ENCODE measurements at regions not wholly inside any gene's neighbourhood (a gene's known extent, or its start where the extent isn't known, plus 50 kb on each side); places are given as distances from the start of the nearest gene placed in this dataset.

GRCh38 chrX:46278572-46278971 lies 266.6 kb downstream of the ZNF674 start:
- H3K27ac ChIP-seq (ENCODE audit: low read depth in 1 of 3, low read length in 2 of 3) = no peak overlapping the region
- no peak for FAIRE-seq
- H3K36me3 ChIP-seq (ENCODE audit: control insufficient read depth in 3 of 3, insufficient read depth in 2 of 3, low read depth in 1 of 3, low read length in 3 of 3) = no peaks in the 10 kb centered on the region
- WGBS, 3 donors = 82 to 96% (median 96%) methylated on average over 1 to 2 of the region's 2 CpGs
- H3K4me3 ChIP-seq (ENCODE audit: low read depth in 1 of 3, low read length in 3 of 3) = no peak overlapping the region
- no peaks in the 10 kb centered on the region for H3K9me3 ChIP-seq (ENCODE audit: control insufficient read depth in 2 of 2, insufficient read depth in 1 of 2, low read depth in 1 of 2, low read length in 1 of 2)
- no peak for DNase-seq
- H3K27me3 ChIP-seq (ENCODE audit: control insufficient read depth in 3 of 3, insufficient read depth in 3 of 3, low read length in 3 of 3) = no peaks in the 10 kb centered on the region
- no peaks in the 10 kb centered on the region for H3K4me1 ChIP-seq (ENCODE audit: control insufficient read depth in 3 of 3, insufficient read depth in 2 of 3, low read depth in 1 of 3, low read length in 2 of 3)

GRCh38 chrX:46268412-46268811 lies 276.8 kb downstream of the ZNF674 start:
- Histone ChIP-seq H3K27me3 (ENCODE audit: control insufficient read depth in 3 of 3, insufficient read depth in 3 of 3, low read length in 3 of 3) (no peaks in the 10 kb centered on the region), H3K27ac (ENCODE audit: low read depth in 1 of 3, low read length in 2 of 3) (no peak overlapping the region), H3K4me1 (ENCODE audit: control insufficient read depth in 3 of 3, insufficient read depth in 2 of 3, low read depth in 1 of 3, low read length in 2 of 3) (no peaks in the 10 kb centered on the region), H3K9me3 (ENCODE audit: control insufficient read depth in 2 of 2, insufficient read depth in 1 of 2, low read depth in 1 of 2, low read length in 1 of 2) (no peaks in the 10 kb centered on the region), H3K36me3 (ENCODE audit: control insufficient read depth in 3 of 3, insufficient read depth in 2 of 3, low read depth in 1 of 3, low read length in 3 of 3) (no peaks in the 10 kb centered on the region), H3K4me3 (ENCODE audit: low read depth in 1 of 3, low read length in 3 of 3) (no peak overlapping the region)
- DNase-seq (peak; percentile 10 to 68), FAIRE-seq (no peak)
- WGBS, 3 donors = 8 to 30% (median 8%) methylated on average over 1 of the region's 1 CpG

- WGBS, 3 donors = 68 to 77% (median 68%) methylated on average over 3 of the region's 3 CpGs
- Histone ChIP-seq H3K4me3 (ENCODE audit: low read depth in 1 of 3, low read length in 3 of 3) (no peak overlapping the region), H3K27me3 (ENCODE audit: control insufficient read depth in 3 of 3, insufficient read depth in 3 of 3, low read length in 3 of 3) (no peaks in the 10 kb centered on the region), H3K9me3 (ENCODE audit: control insufficient read depth in 2 of 2, insufficient read depth in 1 of 2, low read depth in 1 of 2, low read length in 1 of 2) (no peaks in the 10 kb centered on the region), H3K36me3 (ENCODE audit: control insufficient read depth in 3 of 3, insufficient read depth in 2 of 3, low read depth in 1 of 3, low read length in 3 of 3) (no peaks in the 10 kb centered on the region), H3K27ac (ENCODE audit: low read depth in 1 of 3, low read length in 2 of 3) (no peak overlapping the region), H3K4me1 (ENCODE audit: control insufficient read depth in 3 of 3, insufficient read depth in 2 of 3, low read depth in 1 of 3, low read length in 2 of 3) (no peaks in the 10 kb centered on the region)
- FAIRE-seq = no peak
- DNase-seq = peak in 1 of 2 donors; percentile 7
Measured at GRCh38 chrX:46263494-46263893, 281.7 kb downstream of the ZNF674 start.

GRCh38 chrX:46262304-46262703 lies 282.9 kb downstream of the ZNF674 start:
- Histone ChIP-seq H3K4me1 (ENCODE audit: control insufficient read depth in 3 of 3, insufficient read depth in 2 of 3, low read depth in 1 of 3, low read length in 2 of 3) (no peaks in the 10 kb centered on the region), H3K27ac (ENCODE audit: low read depth in 1 of 3, low read length in 2 of 3) (no peak overlapping the region), H3K36me3 (ENCODE audit: control insufficient read depth in 3 of 3, insufficient read depth in 2 of 3, low read depth in 1 of 3, low read length in 3 of 3) (no peaks in the 10 kb centered on the region), H3K27me3 (ENCODE audit: control insufficient read depth in 3 of 3, insufficient read depth in 3 of 3, low read length in 3 of 3) (no peaks in the 10 kb centered on the region), H3K4me3 (ENCODE audit: low read depth in 1 of 3, low read length in 3 of 3) (no peak overlapping the region), H3K9me3 (ENCODE audit: control insufficient read depth in 2 of 2, insufficient read depth in 1 of 2, low read depth in 1 of 2, low read length in 1 of 2) (no peaks in the 10 kb centered on the region)
- no peak for FAIRE-seq
- peak in 1 of 2 donors; percentile 16 for DNase-seq
- WGBS, 3 donors = 7 to 64% (median 50%) methylated on average over 3 of the region's 3 CpGs

GRCh38 chrX:46260499-46260898 lies 284.7 kb downstream of the ZNF674 start:
- H3K9me3 ChIP-seq (ENCODE audit: control insufficient read depth in 2 of 2, insufficient read depth in 1 of 2, low read depth in 1 of 2, low read length in 1 of 2) = no peaks in the 10 kb centered on the region
- no peaks in the 10 kb centered on the region for H3K36me3 ChIP-seq (ENCODE audit: control insufficient read depth in 3 of 3, insufficient read depth in 2 of 3, low read depth in 1 of 3, low read length in 3 of 3)
- WGBS, 3 donors = 81 to 95% (median 94%) methylated on average over 1 of the region's 1 CpG
- H3K27me3 ChIP-seq (ENCODE audit: control insufficient read depth in 3 of 3, insufficient read depth in 3 of 3, low read length in 3 of 3) = no peaks in the 10 kb centered on the region
- H3K4me1 ChIP-seq (ENCODE audit: control insufficient read depth in 3 of 3, insufficient read depth in 2 of 3, low read depth in 1 of 3, low read length in 2 of 3) = no peaks in the 10 kb centered on the region
- no peak for FAIRE-seq
- H3K4me3 ChIP-seq (ENCODE audit: low read depth in 1 of 3, low read length in 3 of 3) = no peak overlapping the region
- no peak for DNase-seq
- no peak overlapping the region for H3K27ac ChIP-seq (ENCODE audit: low read depth in 1 of 3, low read length in 2 of 3)

GRCh38 chrX:46258356-46258755 lies 286.9 kb downstream of the ZNF674 start:
- Histone ChIP-seq H3K9me3 (ENCODE audit: control insufficient read depth in 2 of 2, insufficient read depth in 1 of 2, low read depth in 1 of 2, low read length in 1 of 2) (no peaks in the 10 kb centered on the region), H3K4me1 (ENCODE audit: control insufficient read depth in 3 of 3, insufficient read depth in 2 of 3, low read depth in 1 of 3, low read length in 2 of 3) (no peaks in the 10 kb centered on the region), H3K27me3 (ENCODE audit: control insufficient read depth in 3 of 3, insufficient read depth in 3 of 3, low read length in 3 of 3) (no peaks in the 10 kb centered on the region), H3K4me3 (ENCODE audit: low read depth in 1 of 3, low read length in 3 of 3) (no peak overlapping the region), H3K27ac (ENCODE audit: low read depth in 1 of 3, low read length in 2 of 3) (no peak overlapping the region), H3K36me3 (ENCODE audit: control insufficient read depth in 3 of 3, insufficient read depth in 2 of 3, low read depth in 1 of 3, low read length in 3 of 3) (no peaks in the 10 kb centered on the region)
- no peak for FAIRE-seq
- 63 to 78% (median 76%) methylated on average over 1 of the region's 1 CpG for WGBS, 3 donors
- DNase-seq = no peak

GRCh38 chrX:46257451-46257879 lies 287.8 kb downstream of the ZNF674 start:
- WGBS, 3 donors = 60 to 73% (median 64%) methylated on average over 5 of the region's 5 CpGs
- H3K27ac ChIP-seq (ENCODE audit: low read depth in 1 of 3, low read length in 2 of 3) = no peak overlapping the region
- H3K27me3 ChIP-seq (ENCODE audit: control insufficient read depth in 3 of 3, insufficient read depth in 3 of 3, low read length in 3 of 3) = no peaks in the 10 kb centered on the region
- FAIRE-seq (no peak), DNase-seq (no peak)
- no peaks in the 10 kb centered on the region for H3K4me1 ChIP-seq (ENCODE audit: control insufficient read depth in 3 of 3, insufficient read depth in 2 of 3, low read depth in 1 of 3, low read length in 2 of 3)
- no peak overlapping the region for H3K4me3 ChIP-seq (ENCODE audit: low read depth in 1 of 3, low read length in 3 of 3)
- no peaks in the 10 kb centered on the region for H3K9me3 ChIP-seq (ENCODE audit: control insufficient read depth in 2 of 2, insufficient read depth in 1 of 2, low read depth in 1 of 2, low read length in 1 of 2)
- no peaks in the 10 kb centered on the region for H3K36me3 ChIP-seq (ENCODE audit: control insufficient read depth in 3 of 3, insufficient read depth in 2 of 3, low read depth in 1 of 3, low read length in 3 of 3)

GRCh38 chrX:46256875-46257274 lies 288.3 kb downstream of the ZNF674 start:
- 86 to 100% (median 95%) methylated on average over 1 of the region's 1 CpG for WGBS, 3 donors
- Histone ChIP-seq H3K4me3 (ENCODE audit: low read depth in 1 of 3, low read length in 3 of 3) (no peak overlapping the region), H3K27ac (ENCODE audit: low read depth in 1 of 3, low read length in 2 of 3) (no peak overlapping the region), H3K4me1 (ENCODE audit: control insufficient read depth in 3 of 3, insufficient read depth in 2 of 3, low read depth in 1 of 3, low read length in 2 of 3) (no peaks in the 10 kb centered on the region), H3K9me3 (ENCODE audit: control insufficient read depth in 2 of 2, insufficient read depth in 1 of 2, low read depth in 1 of 2, low read length in 1 of 2) (no peaks in the 10 kb centered on the region), H3K36me3 (ENCODE audit: control insufficient read depth in 3 of 3, insufficient read depth in 2 of 3, low read depth in 1 of 3, low read length in 3 of 3) (no peaks in the 10 kb centered on the region), H3K27me3 (ENCODE audit: control insufficient read depth in 3 of 3, insufficient read depth in 3 of 3, low read length in 3 of 3) (no peaks in the 10 kb centered on the region)
- FAIRE-seq (no peak), DNase-seq (no peak)

GRCh38 chrX:46255046-46255445 lies 290.2 kb downstream of the ZNF674 start:
- WGBS, 3 donors = 82 to 100% (median 83%) methylated on average over 1 of the region's 1 CpG

More at GRCh38 chrX:46255046-46255445, 290.2 kb downstream of the ZNF674 start:
- Histone ChIP-seq H3K36me3 (ENCODE audit: control insufficient read depth in 3 of 3, insufficient read depth in 2 of 3, low read depth in 1 of 3, low read length in 3 of 3) (no peaks in the 10 kb centered on the region), H3K27ac (ENCODE audit: low read depth in 1 of 3, low read length in 2 of 3) (no peak overlapping the region), H3K4me3 (ENCODE audit: low read depth in 1 of 3, low read length in 3 of 3) (no peak overlapping the region), H3K4me1 (ENCODE audit: control insufficient read depth in 3 of 3, insufficient read depth in 2 of 3, low read depth in 1 of 3, low read length in 2 of 3) (no peaks in the 10 kb centered on the region), H3K9me3 (ENCODE audit: control insufficient read depth in 2 of 2, insufficient read depth in 1 of 2, low read depth in 1 of 2, low read length in 1 of 2) (no peaks in the 10 kb centered on the region), H3K27me3 (ENCODE audit: control insufficient read depth in 3 of 3, insufficient read depth in 3 of 3, low read length in 3 of 3) (no peaks in the 10 kb centered on the region)
- FAIRE-seq (no peak), DNase-seq (no peak)
